Embryonic facial prominence (tissue), 1 donor: ENCODE measurements at regions not wholly inside any gene's neighbourhood (a gene's known extent, or its start where the extent isn't known, plus 50 kb on each side); places are given as distances from the start of the nearest gene placed in this dataset.

ENCODE experiments used
- DNase-seq: peaks from one replicate; pipeline ENCODE4 v3.0.0-alpha.2; 2016; ENCODE audit errors: extremely low spot score

- no peak for DNase-seq
Observed at GRCh38 chr10:31145986-31146385, 114.3 kb upstream of the ZNF438 start.

DNA sequence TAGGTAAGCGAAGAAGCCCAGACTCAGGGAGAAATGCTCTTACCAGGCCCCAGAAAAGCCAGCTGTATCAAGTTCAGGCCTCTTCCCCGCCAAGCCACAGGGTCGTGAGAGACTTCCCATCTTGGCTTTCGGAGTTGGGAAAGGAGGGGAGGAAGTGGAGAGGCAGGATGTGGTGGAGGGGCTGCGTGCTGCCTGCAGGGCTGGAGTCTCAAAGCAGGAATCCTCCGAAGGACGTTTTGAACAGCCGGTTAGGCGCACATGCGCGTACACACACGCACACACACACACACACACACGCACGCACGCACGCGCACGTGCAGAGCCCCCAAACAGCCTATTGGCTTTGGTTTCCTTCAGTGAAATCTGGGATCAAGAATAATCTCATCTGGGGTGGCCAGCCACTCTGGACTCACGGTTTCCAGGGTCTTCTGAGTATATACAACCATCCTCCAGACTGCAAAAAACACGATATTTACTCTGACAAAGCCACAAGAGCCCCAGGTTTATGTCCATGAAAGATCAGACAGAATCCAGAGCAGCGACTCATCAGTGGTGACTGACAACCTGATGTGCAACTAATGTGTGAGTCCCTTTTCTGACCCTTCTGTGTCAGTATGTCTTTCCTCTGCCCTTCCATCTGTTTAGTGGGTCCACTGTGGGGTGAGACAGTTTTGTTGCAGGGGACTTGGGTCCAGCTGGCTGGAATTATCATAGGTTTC lies 115.0 kb upstream of the ZNF438 start:
- peak; percentile 56 for DNase-seq

- DNase-seq, result no peak
Observed at GRCh38 chr10:31147210-31147608, 115.5 kb upstream of the ZNF438 start.

GRCh38 chr10:31148951-31149350 lies 117.3 kb upstream of the ZNF438 start:
- DNase-seq, result no peak

DNA sequence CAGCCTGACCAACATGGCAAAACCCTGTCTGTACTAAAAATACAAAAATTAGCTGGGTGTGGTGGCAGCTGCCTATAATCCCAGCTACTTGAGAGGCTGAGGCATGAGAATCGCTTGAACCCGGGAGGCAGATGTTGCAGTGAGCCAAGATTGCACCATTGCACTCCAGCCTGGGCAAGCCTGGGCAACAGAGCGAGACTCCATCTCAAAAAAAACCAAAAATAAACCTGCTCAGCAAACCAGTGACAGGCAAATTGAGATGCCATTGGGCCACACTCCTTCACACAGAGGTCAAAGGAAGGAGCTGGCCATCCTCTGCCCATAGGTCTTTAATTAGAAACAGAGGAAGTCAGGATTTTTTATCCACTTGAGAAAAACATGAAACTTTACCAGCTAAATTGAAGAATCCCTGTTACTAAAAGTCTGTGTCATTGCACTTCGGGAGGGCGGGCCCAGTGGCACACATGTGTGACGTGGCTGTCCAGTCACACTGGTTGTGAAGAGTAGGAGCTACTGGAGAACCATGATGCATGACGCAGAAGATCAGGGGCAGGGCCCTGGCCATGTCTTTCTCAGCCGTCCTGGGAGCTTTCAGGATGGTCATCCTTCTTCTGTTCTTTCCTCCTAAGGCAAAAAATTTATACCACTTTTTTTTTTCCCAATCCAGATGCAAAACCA lies 118.3 kb upstream of the ZNF438 start:
- DNase-seq, result no peak

GRCh38 chr10:31151301-31151700 lies 119.6 kb upstream of the ZNF438 start:
- DNase-seq, result no peak

DNA sequence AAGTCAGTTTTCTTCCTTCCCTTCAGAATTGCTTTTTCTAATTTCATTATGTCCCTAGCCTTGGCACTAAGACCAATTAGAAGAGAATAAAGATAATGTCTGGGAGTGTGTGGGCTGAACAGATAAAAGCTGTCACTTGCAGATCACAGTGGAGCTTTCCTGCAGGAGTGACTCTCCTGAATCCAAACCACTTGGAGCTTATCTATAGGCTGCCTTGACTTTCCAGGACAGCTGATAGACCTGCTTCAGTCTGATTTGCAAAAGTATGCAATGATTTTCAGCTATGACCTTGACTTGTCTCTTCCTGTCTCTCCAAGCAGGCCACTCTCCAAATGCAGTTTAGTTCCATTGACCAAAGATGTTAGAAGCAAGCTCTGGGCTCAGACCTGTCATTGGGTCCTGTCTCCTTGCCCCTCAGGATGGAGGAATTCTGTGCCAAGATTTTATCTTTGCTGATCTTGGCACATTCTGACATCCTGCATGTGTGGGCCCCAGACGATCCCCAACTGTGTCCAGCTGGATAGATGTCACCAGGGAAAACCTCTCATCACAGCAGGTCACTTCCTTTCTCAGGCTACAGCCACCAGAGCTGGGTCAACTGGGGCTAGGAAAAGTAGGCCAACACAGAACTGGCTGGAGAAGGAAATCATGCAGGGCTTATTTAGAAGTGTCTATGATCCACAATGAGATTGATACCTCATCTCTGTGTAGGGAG lies 120.9 kb upstream of the ZNF438 start:
- no peak for DNase-seq

DNA sequence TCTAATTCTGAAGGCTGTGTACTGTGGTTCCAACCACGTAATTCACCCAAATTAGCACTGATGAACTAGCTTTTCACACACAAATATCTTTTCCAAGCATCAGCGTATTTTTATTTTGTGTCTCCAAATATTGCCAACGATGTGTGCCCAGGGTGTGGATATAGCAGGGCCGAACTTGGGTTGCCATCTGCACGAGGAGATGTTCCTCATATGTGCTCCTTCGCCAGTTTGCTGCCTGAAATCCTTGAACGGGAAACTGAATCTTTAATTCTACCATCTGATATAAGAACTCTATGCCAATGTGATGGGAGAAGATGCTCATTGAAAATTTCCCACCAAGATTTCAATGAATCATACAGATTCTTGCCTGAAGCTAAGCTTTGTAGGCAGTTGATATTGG lies 121.5 kb upstream of the ZNF438 start:
- no peak for DNase-seq

DNA sequence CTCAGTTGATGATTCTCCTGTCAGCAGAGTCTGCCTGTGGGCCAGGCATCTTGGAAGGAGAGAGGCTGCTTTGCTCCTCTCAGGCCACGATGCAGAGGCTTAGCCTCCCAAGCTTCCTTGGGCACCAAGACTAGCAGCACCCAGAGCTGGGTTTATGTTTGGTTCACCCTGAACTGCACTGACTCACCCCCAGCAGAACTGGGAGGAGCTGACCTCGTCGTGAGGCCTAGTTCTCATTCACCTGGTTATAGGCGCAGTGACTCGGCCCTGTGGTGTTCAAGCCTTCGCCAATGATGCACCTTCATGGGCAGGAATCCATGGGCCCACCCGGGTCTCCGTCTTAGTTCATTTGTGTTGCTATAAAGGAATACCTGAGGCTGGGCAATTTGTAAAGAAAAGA lies 122.0 kb upstream of the ZNF438 start:
- no peak for DNase-seq

DNA sequence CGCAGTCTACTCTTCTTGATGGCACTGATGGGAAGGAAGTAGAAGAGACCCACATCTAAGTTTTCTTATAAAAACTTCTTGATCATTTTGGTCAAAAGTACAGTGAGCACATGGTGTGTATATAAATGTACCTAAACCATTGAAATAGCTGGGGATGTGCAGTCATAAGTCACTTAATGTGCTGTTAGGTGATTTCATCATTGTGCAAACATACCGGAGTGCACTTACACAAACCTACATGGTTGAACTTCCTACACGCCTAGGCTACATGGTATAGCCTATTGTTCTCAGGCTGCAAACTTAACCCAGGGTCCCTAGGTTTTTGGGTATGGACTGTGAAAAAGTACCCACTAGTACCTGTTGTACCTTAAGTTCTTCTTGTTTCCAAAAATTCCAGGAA lies 123.3 kb upstream of the ZNF438 start:
- no peak for DNase-seq

DNA sequence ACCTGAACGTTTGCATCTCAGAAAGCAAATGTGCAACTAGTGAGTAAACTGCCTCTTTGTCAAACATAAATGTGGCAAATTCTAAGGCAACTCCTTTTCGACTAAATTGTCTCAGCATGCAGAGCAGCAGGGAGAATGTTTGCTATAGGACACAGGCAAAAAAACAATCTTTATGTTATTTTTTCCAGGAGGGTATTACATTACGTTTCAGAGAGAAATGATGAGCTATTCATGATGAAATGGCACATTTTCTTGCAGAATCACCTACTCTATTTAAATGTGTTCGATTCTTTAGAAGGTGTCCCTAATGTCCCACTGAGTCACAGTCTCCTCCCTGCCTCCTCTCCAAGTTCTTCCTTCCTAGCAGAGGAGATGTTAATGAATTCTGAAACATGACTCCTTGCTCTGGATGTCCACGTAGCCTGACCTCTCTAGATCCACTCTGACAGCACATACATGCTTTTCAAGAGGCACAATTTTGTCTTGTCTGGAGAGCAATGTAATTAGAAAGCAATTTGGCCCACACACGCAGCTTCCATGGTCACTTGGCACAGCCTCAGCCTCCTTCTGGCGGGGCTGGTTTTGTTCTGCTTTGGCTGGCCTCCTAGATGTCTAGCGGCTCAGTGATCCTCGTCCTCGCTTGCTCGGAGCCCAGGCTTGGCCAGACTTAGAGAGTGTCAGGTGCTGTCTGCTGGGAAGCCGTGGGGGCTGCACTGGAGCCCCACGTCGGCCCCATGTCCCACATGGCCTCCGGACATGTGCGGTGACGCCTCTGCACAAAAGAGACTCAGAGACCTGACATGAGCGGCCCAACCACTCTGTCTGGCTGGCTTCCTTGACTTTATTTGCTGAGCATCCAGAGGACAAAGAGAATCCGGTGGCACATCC lies 125.7 kb upstream of the ZNF438 start:
- DNase-seq, result no peak

DNA sequence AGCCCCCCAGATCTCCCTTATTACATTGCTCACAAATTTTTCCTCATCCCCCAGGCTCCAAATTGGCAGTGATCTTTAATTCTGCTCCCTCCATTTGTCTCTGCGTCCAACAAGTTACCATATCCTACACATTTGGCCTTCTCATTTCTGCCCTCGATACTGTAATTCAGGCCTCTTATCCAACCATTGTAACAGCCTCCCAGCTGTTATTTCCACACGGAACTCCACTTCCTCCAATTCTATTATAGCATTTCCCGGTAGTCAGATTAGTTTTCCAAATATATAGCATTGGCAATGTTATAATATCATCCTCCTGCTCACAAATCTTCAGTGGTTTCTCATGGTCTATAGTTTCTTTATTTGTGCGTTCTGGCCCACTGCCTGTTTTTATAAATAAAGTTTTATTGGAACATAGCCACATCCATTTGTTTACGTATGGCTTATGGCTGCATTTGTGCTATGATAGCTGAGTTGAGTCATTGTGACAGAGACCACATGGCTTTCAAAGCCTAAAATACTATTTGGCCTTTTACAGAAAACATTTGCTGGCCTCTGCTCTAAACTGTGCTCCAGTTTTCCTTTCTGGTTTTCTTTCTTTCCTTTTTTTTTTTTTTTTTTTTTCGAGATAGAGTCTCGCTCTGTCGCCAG lies 126.5 kb upstream of the ZNF438 start:
- no peak for DNase-seq

GRCh38 chr10:31166606-31167005 lies 134.9 kb upstream of the ZNF438 start:
- DNase-seq, result no peak

DNA sequence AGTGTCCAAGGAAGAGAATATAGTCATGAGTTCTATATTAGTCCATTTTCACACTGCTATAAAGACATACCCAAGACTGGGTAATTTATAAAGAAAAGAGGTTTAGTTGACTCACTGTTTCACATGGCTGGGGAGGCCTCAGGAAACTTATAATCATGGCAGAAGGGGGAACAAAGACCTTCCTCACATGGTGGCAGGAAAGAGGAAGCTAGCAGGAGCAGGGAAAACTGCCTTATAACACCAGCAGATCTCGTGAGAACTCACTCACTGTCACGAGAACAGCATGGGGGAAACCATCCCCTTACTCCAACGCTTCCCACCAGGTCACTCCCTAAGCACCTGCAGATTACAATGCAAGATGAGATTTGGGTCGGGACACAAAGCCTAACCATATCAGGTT lies 139.0 kb upstream of the ZNF438 start:
- no peak for DNase-seq

DNA sequence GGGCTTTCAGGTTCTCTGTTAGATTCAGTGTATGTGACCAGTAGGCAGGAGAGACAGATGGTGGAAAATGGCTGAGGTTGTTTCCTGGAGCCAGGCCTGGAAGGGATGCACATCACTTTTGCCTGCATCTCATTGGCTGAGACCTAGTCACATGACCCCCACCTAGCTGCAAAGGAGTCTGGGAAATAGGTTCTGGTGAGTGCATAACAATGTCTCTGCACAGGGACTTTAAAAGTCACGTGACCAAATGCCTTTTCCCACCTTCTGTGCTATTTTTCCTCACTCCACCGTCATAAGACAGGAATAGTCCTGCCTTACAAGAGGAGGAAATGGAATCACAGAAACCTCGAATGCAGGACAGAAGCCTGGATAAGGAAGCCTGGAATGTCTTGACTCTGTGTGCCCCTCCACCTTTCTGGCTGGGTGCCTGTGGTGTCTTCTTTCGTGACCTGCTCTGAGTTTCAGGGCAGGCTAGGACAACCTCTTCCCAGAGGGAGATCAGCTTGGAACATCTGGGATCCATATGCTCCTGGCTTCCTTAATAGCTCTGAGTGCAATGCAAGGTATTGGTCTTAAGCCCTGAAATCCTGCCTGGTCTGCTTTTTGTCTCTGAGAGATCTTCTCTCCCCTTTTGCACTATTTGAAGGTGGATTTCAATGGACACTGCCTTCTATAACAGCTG lies 139.9 kb upstream of the ZNF438 start:
- no peak for DNase-seq

DNA sequence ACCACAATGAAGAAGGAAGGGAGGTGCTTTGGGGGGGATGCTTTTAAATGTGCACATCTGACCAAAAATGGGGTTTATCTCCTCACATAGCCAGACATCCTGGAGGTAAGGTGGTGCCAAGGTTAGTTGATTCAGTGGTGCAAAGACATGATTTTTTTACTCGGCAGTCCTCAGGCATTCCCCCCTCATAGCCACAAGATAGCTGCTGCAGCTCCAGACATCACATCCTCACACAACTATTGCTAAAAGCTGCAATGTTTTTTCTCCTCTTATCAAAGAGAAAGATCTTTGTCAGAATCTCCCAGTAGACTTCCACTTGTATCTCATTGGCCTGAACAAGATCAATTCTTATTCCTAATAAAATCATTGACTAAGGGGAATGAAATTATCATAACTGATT lies 141.3 kb upstream of the ZNF438 start:
- no peak for DNase-seq

DNA sequence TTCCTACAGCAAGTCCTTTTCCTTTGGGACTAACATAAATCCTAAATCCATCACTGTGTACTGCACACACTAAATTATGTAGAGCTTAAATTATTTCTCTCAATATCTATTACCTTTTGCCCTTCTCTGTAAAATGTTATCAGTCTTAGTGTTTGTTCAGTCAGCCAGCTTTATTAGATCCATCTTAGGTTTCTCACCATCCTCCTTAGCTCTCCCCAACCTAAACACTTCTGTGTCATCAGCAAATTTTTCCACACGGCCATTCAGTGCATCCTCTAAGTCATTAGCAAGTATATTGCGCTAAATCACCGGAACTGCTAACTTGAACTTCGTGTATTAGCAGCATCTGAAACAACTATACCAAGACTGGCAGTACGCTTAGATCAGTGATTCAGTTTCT lies 142.1 kb upstream of the ZNF438 start:
- DNase-seq, result no peak

- DNase-seq, result no peak
Observed at GRCh38 chr10:31179091-31179680, 139.8 kb upstream of the ZEB1 start.

DNA sequence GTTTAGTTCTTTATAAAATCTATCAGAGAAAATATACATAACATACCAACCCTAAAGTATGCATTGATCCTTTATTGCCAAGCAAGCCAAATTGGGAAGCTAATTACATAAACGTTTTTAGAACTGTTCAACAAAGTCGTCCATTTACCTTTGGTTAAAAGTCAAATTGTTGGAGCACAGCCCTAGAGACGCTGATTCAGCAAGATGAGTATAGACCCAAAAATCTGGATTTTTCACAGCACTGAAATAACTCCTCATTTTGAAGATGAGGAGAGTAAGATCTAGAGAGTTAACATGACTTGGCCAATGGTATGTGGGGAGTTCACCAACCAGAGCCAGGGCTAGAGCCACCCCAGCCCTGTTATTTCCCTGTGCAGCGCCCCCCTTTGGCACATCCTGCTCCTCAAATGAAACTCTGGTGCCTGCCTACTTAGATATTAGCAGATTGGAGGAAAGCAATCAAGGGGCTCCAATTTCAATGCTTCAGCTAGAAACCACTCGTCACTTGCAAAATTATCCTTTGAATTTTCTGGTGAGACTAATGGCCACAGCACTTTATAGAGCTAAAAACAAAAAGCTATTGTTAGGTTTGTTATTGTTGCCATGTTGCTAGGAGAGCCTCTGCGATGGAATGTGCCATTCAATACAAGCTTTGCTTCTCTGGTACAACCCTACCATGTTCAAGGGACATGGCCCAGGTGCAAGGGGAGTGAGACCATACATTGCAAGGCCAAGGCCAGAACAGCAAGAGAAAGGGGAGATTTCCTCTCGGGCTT lies 132.6 kb upstream of the ZEB1 start:
- no peak for DNase-seq

DNA sequence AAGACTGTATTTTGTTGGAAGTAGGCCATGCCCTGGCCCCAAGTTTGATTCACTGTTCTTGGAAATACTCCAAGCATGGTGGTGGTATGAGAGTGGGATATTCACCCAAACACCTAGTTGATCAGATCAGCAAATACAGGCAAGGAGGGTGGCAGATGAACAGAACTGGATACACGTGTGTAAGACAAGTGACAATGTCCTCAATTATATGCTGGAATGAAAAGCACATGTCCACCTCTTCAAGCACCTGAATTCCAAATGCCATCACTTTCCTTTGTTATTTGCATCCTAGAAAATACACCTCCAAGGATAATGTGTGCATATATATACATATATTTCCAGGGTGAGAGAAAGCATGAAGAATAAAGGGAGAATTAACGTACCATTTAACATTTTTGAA lies 131.8 kb upstream of the ZEB1 start:
- no peak for DNase-seq
